Activated CD4-positive, alpha-beta T cell treated with anti-CD3 and anti-CD28 coated beads for 36 hours (primary cell): ENCODE measurements at regions not wholly inside any gene's neighbourhood (a gene's known extent, or its start where the extent isn't known, plus 50 kb on each side); places are given as distances from the start of the nearest gene placed in this dataset.

Source experiments
- ATAC-seq: fragments of 200-7000 bp; cut with Tn5 transposase; one replicate; pipeline ENCODE4 v1.10.0; 2021; ENCODE audit warnings: mild to moderate bottlenecking, moderate library complexity
- CTCF ChIA-PET: fragments of 350-600 bp; sonication (Branson Sonifier 250); formaldehyde crosslinking; loops from one replicate; lab custom pipeline; 2021; ENCODE audit warnings: antibody characterized with exemption; lab: Charles Lee
- POLR2A ChIA-PET: fragments of 350-600 bp; sonication (Branson Sonifier 250); formaldehyde crosslinking; loops from one replicate; lab custom pipeline; 2021; ENCODE audit warnings: antibody characterized with exemption, inconsistent platforms; lab: Charles Lee
- DNase-seq: peaks from one replicate; pipeline ENCODE4 v3.0.0-alpha.2; 2020
- H3K27ac Mint-ChIP-seq: one replicate; pipeline ENCODE4 v1.8.0; 2021; ENCODE audit warnings: mixed read lengths
- H3K27me3 Mint-ChIP-seq: one replicate; pipeline ENCODE4 v1.8.0; 2021; ENCODE audit warnings: mixed read lengths
- H3K36me3 Mint-ChIP-seq: one replicate; pipeline ENCODE4 v1.8.0; 2021; ENCODE audit warnings: low read depth, mixed read lengths
- H3K4me1 Mint-ChIP-seq: one replicate; pipeline ENCODE4 v1.8.0; 2021; ENCODE audit warnings: mixed read lengths
- H3K4me3 Mint-ChIP-seq: one replicate; pipeline ENCODE4 v1.8.0; 2021; ENCODE audit warnings: mild to moderate bottlenecking, moderate library complexity, mixed read lengths
- H3K9me3 Mint-ChIP-seq: one replicate; pipeline ENCODE4 v1.8.0; 2021; ENCODE audit warnings: low read depth, mixed read lengths
- intact Hi-C, 2 experiments: fragments of 100-400 bp; cut with DNase I in 1 of 2; cut with micrococcal nuclease in 1 of 2; formaldehyde crosslinking; loops; one replicate each; pipeline versions ENCODE4 v1.14.2 to v1.15.1; 2022 to 2024; cut with DNase I, micrococcal nuclease

DNA sequence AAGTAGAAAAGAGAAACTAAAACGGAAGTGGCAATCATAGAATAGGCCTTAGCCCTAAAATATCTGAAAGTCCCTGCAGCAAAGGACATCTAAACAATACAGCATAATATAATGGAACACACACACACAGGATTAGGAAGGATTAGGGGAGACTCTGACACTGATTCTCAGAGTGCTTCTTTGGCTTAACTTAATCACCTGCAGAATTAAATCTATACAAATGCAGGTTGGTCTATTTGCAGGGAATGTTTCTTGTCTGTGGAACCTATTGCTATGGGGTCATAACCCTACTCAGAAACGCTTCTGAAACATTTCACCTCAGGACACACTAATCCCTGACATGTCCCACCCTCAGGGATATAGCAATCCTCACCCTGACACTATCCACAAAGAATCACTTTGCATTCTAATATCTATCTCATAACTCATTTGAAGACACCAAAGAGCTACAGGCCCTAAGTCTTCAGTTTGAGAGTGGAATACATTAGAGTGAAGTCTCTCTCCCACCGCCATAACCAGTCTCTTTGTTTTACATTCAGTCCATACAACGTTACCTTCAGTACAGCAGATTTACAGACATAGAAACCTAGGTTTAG is 1041.2 kb downstream of the TUSC7 start:
- POLR2A ChIA-PET = no interaction called here
- DNase-seq (no peak), ATAC-seq (no peak)
- intact Hi-C loops = no loop called here
- no peaks in the 10 kb centered on the region for H3K27me3 Mint-ChIP-seq
- CTCF ChIA-PET = no interaction called here
- H3K9me3 Mint-ChIP-seq = peaks cover 6% of the 10 kb centered on the region
- H3K4me1 Mint-ChIP-seq = no peaks in the 10 kb centered on the region
- H3K27ac Mint-ChIP-seq = no peak overlapping the region
- no peak overlapping the region for H3K4me3 Mint-ChIP-seq
- H3K36me3 Mint-ChIP-seq = no peaks in the 10 kb centered on the region

DNA sequence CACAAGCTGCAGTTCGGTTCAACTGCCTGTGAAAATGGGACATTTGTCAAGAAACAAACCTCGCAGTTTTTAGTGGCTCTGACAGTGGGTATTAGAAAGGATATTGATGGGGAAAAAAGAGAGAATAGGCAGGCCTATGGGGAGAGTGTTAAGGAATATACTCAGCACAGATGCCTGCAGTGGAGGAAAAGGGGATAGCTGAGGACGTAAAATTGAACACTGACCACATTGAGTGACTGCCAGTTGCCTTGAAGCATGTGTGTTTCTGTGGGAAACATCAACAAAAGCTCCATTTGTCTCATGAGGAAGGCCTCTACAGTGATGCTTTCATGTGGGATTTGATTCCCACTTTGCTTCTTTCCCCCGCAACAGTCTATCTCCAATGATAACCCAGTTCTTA is 1042.1 kb downstream of the TUSC7 start:
- H3K4me3 Mint-ChIP-seq = no peak overlapping the region
- no peak overlapping the region for H3K27ac Mint-ChIP-seq
- H3K9me3 Mint-ChIP-seq = peaks cover 6% of the 10 kb centered on the region
- DNase-seq (no peak), ATAC-seq (no peak)
- H3K4me1 Mint-ChIP-seq = no peaks in the 10 kb centered on the region
- intact Hi-C loops = no loop called here
- no peaks in the 10 kb centered on the region for H3K27me3 Mint-ChIP-seq
- H3K36me3 Mint-ChIP-seq = no peaks in the 10 kb centered on the region
- POLR2A ChIA-PET = no interaction called here
- CTCF ChIA-PET = no interaction called here

DNA sequence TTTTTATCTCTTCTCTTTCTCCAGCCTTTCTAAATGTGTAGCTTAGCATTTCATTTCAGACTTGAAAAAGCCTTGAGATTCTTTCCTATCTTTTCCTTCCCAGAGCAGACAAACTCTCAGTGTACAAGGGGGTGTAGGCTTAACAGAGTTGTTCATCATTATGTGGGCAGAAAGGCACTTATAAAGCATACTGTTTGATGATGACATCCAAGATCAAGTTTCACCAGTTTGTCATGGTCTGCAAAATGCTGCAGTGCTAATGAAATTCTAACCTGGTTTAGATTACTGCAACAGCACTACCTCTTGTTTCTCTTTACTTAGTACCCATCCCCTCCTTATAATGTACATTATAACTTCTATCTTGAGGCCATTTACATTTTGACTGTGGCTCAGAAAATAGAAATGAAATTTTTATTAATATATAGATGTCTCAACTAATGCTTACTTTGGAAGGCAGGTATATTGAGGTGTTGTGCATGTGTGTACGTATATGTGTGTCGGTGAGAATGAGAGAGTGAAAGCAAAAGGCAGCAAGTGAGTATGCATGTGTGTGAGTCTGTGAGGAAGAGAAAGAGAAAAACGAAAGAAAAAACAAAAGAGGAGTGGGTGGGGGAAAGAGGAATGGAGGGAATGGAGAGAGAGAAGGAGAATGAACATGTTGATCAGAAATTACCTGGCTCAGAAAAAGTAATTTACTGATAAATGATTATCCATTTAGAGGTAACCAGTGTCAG is 1043.6 kb downstream of the TUSC7 start:
- Mint-ChIP-seq H3K27me3 (no peaks in the 10 kb centered on the region), H3K4me1 (no peaks in the 10 kb centered on the region), H3K4me3 (no peak overlapping the region), H3K36me3 (no peaks in the 10 kb centered on the region), H3K9me3 (peaks cover 6% of the 10 kb centered on the region), H3K27ac (no peak overlapping the region)
- ChIA-PET CTCF (no interaction called here), POLR2A (no interaction called here)
- DNase-seq (no peak), ATAC-seq (no peak)
- intact Hi-C loops = no loop called here

DNA sequence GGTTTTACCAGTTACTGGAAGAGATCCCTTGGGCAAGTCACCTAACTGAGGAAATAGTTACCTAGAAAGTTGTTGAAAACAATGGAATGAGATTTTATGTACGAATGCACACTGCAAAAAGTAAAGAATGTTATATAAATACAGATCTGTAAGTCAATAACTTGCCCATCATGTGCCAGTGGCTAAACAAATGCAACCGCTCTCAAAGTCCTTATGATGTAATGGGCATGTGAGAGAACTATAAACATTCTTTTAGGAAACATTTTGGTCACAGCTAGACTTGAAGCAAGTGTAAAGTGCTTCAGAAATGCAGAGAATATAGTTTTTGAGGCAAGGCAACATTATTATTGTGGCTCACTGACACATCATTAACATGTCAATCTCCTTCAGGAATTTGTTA is 1044.5 kb downstream of the TUSC7 start:
- DNase-seq (no peak), ATAC-seq (no peak)
- H3K36me3 Mint-ChIP-seq = no peaks in the 10 kb centered on the region
- intact Hi-C loops = no loop called here
- H3K4me3 Mint-ChIP-seq = no peak overlapping the region
- H3K9me3 Mint-ChIP-seq = peaks cover 7% of the 10 kb centered on the region
- CTCF ChIA-PET = no interaction called here
- H3K27ac Mint-ChIP-seq = no peak overlapping the region
- no peaks in the 10 kb centered on the region for H3K4me1 Mint-ChIP-seq
- POLR2A ChIA-PET = no interaction called here
- no peaks in the 10 kb centered on the region for H3K27me3 Mint-ChIP-seq

DNA sequence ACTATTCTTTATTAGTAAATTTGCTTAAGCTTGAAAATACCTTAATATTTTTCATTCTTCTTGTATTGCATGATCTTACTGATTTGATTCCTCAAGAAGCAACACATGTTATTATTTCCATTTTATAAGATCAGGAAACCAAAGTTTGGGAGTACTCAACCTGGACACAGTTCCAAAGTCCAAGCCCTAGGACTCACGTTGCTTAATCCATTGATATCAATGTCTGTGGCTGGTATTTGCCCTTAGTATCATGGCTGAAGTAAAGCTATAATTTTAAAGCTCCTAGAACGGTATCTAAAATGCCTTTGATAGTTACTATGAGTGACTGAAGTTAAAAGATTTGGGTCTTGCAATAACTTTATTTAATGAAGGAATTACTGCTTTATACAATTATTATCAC is 1045.3 kb downstream of the TUSC7 start:
- ChIA-PET POLR2A (no interaction called here), CTCF (no interaction called here)
- DNase-seq (no peak), ATAC-seq (no peak)
- intact Hi-C loops = no loop called here
- Mint-ChIP-seq H3K27me3 (no peaks in the 10 kb centered on the region), H3K4me3 (no peak overlapping the region), H3K4me1 (no peaks in the 10 kb centered on the region), H3K9me3 (peaks cover 7% of the 10 kb centered on the region), H3K36me3 (no peaks in the 10 kb centered on the region), H3K27ac (no peak overlapping the region)

GRCh38 chr3:117756563-117756962 is 1047.0 kb downstream of the TUSC7 start:
- ATAC-seq = no peak

DNA sequence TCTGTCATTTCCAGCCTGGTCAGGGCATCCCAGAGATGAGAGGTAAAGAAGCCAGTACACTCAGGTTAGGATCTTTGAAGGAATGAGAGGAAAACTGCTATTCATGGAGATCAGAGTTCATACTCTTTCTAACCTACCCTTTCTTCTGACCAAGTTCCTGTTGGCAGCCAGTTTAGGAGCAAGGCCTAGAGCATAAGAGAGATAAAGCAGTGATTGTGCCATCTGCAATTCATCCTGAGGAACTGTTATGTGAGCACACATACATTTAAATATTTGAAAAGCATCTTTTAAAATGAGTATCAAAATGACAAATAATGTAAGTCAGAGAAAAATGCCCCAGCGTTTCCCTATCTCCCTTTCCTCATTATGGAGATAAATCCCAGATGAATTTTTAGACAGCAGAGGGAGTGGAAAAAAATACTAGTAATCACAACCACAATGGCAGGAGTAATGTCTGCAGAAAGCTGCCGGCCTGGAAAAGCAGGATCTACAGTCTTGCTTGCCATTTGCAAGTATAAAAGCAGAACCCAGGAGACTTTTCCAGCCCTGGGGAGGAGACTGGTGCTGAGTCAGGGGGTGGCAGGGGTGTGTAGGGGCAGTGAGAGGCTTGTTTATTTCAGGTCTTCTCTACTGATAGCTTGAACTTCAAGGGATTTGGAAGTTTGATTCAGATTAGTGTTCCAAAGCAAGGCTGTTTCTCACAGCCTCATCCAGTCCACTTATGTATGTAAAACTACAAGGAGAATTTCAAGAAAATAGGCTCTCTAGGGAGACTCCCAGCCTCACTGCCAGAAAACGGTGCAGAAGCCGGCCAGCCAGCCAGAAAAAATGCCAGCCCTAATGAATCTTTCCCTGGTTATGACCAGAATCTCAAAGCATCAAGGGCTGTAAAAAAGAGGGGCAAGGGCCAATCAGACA is 1052.4 kb downstream of the TUSC7 start:
- ChIA-PET POLR2A (no interaction called here), CTCF (no interaction called here)
- Mint-ChIP-seq H3K27ac (no peak overlapping the region), H3K4me3 (no peak overlapping the region), H3K4me1 (no peaks in the 10 kb centered on the region), H3K27me3 (no peaks in the 10 kb centered on the region), H3K36me3 (no peaks in the 10 kb centered on the region), H3K9me3 (peaks cover 2% of the 10 kb centered on the region)
- intact Hi-C loops = no loop called here
- ATAC-seq = no peak
- no peak for DNase-seq

More at GRCh38 chr3:117756563-117756962, 1047.0 kb downstream of the TUSC7 start:
- no peak for DNase-seq
- POLR2A ChIA-PET = no interaction called here
- no peak overlapping the region for H3K4me3 Mint-ChIP-seq
- intact Hi-C loops = no loop called here
- H3K27ac Mint-ChIP-seq = no peak overlapping the region
- no peaks in the 10 kb centered on the region for H3K4me1 Mint-ChIP-seq
- CTCF ChIA-PET = interaction anchor here (0.5 kb wide), 1 partner anchor 72 kb away, joined by 4 read pairs; no protein-coding TSS in a partner anchor
- H3K27me3 Mint-ChIP-seq = no peaks in the 10 kb centered on the region
- no peaks in the 10 kb centered on the region for H3K36me3 Mint-ChIP-seq
- H3K9me3 Mint-ChIP-seq = peaks cover 7% of the 10 kb centered on the region

- intact Hi-C loops = no loop called here
- no peaks in the 10 kb centered on the region for H3K4me1 Mint-ChIP-seq
- no peak overlapping the region for H3K27ac Mint-ChIP-seq
- no peaks in the 10 kb centered on the region for H3K27me3 Mint-ChIP-seq
- CTCF ChIA-PET = no interaction called here
- peaks cover 2% of the 10 kb centered on the region for H3K9me3 Mint-ChIP-seq
- DNase-seq (no peak), ATAC-seq (no peak)
- POLR2A ChIA-PET = no interaction called here
- H3K36me3 Mint-ChIP-seq = no peaks in the 10 kb centered on the region
- no peak overlapping the region for H3K4me3 Mint-ChIP-seq
Measured at GRCh38 chr3:117762621-117763037, 1053.0 kb downstream of the TUSC7 start.

DNA sequence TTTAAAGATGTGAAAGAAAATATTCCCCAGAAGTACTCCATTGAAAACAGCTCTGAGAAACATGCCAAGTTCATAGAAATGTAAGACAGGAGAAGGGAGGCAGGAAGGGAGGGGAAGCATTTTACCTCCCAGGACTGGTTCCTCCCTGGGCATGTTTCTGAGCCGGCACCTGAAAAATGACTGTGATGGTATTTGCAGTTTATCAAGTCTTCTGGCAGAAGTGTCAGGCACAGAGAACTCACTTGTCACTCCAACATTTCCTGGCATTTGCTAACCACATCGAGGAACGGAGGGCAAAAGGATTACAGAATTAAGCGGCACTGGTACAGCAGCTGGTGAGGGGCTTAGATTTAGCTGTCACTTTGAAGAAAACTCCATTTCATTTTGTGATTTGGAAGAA is 1054.0 kb downstream of the TUSC7 start:
- ChIA-PET CTCF (no interaction called here), POLR2A (no interaction called here)
- intact Hi-C loops = no loop called here
- Mint-ChIP-seq H3K9me3 (no peaks in the 10 kb centered on the region), H3K27ac (no peak overlapping the region), H3K27me3 (no peaks in the 10 kb centered on the region), H3K4me3 (no peak overlapping the region), H3K36me3 (no peaks in the 10 kb centered on the region), H3K4me1 (no peaks in the 10 kb centered on the region)
- ATAC-seq (no peak), DNase-seq (no peak)

DNA sequence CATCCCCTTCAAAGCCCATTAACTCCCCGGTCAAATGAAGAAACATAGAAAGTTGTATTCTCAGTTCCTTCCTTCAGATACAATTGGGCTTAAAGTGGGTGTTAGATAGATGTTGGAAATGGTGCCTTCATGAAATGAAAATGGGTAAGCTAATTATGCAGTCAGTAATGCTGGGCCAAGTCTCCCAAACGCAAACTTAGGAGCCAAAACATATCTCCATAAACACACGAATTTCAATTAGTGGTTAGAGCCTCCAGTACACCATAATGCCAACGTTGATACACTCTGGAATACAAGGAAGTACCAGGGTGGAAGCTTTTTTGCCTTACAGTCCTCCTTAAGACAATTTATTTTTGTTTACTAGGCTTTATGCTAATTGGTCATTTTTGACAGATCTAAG is 1059.0 kb downstream of the TUSC7 start:
- no peak overlapping the region for H3K4me3 Mint-ChIP-seq
- ChIA-PET POLR2A (no interaction called here), CTCF (no interaction called here)
- no peaks in the 10 kb centered on the region for H3K36me3 Mint-ChIP-seq
- ATAC-seq (no peak), DNase-seq (no peak)
- H3K27me3 Mint-ChIP-seq = no peaks in the 10 kb centered on the region
- H3K4me1 Mint-ChIP-seq = no peaks in the 10 kb centered on the region
- no peak overlapping the region for H3K27ac Mint-ChIP-seq
- intact Hi-C loops = no loop called here
- H3K9me3 Mint-ChIP-seq = no peaks in the 10 kb centered on the region

DNA sequence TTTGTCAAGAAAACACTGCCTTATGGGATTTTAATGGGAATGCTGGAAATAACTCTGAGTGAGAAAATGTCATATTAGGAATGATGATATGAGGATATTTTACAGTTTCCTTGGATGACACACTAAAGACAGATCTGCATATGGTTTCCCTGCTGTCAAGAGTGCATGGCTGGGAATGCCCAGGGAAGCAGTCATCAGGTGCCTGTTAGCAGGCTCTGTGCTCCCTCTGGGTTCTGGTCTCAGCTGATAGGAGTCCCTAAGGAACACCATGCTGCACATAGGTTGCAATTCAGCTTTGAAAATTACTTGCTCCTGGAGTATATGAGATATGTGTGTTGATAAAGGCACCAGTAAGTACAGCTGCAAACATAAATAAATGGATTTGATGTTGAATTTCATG is 1064.6 kb downstream of the TUSC7 start:
- no peaks in the 10 kb centered on the region for H3K9me3 Mint-ChIP-seq
- no peaks in the 10 kb centered on the region for H3K4me1 Mint-ChIP-seq
- H3K27me3 Mint-ChIP-seq = no peaks in the 10 kb centered on the region
- H3K27ac Mint-ChIP-seq = no peak overlapping the region
- ChIA-PET POLR2A (no interaction called here), CTCF (no interaction called here)
- DNase-seq (no peak), ATAC-seq (no peak)
- no peaks in the 10 kb centered on the region for H3K36me3 Mint-ChIP-seq
- no peak overlapping the region for H3K4me3 Mint-ChIP-seq
- intact Hi-C loops = no loop called here

- POLR2A ChIA-PET = no interaction called here
Measured at GRCh38 chr3:117786349-117786748, 1076.8 kb downstream of the TUSC7 start.

More at GRCh38 chr3:117786349-117786748, 1076.8 kb downstream of the TUSC7 start:
- H3K36me3 Mint-ChIP-seq = no peaks in the 10 kb centered on the region
- H3K4me3 Mint-ChIP-seq = no peak overlapping the region
- H3K4me1 Mint-ChIP-seq = no peaks in the 10 kb centered on the region
- DNase-seq (no peak), ATAC-seq (no peak)
- H3K9me3 Mint-ChIP-seq = no peaks in the 10 kb centered on the region
- intact Hi-C loops = no loop called here
- H3K27me3 Mint-ChIP-seq = no peaks in the 10 kb centered on the region
- H3K27ac Mint-ChIP-seq = no peak overlapping the region
- CTCF ChIA-PET = no interaction called here
